Heart left ventricle (tissue), 13 donors: ENCODE measurements at regions not wholly inside any gene's neighbourhood (a gene's known extent, or its start where the extent isn't known, plus 50 kb on each side); places are given as distances from the start of the nearest gene placed in this dataset.

Source experiments
- CTCF ChIP-seq, 12 donors: fragments of 200-600 bp; sonication (generic) in 4 of 12; IDR thresholded peaks; one replicate each; pipeline versions ENCODE4 v1.5.0 to v1.8.0; 2018 to 2022; ENCODE audit warnings: antibody characterized with exemption in 12 of 12, mild to moderate bottlenecking in 5 of 12
- POLR2A ChIP-seq, 2 donors: fragments of 450-650 bp; IDR thresholded peaks; one replicate each; pipeline ENCODE4 v1.6.1; 2017; ENCODE audit warnings: antibody characterized with exemption in 2 of 2, mild to moderate bottlenecking in 2 of 2, moderate library complexity in 2 of 2
- donor health status: ischemic (EF 13 %, LVEDD 7.1; RV severe dilation, severe dysfunction).
- donor health status: DM: no; HTN: yes; CAD: no.
- donor health status: DM: no; HTN: no; CAD: no.
- donor health status: ischemic (EF 25% LVEDD 6.9; RV normal size, moderate dysfunction).
- donor health status: ischemic (EF 25% LVEDD 5.7; RV mildly dilated, moderate dysfunction).
- donor health status: ischemic (EF 35%, LVEDD 5.7; RV mildly dilated, moderate dysfunction).
- donor health status: nonischemic (EF 11% LVEDD 7.7; RV severe dilation, severe dysfunction).
- donor health status: DM: yes; HTN: yes; CAD: no.
- donor health status: PGD.
- donor health status: ischemic (EF 29% LVEDD 5.4; RV normal size, mild dysfunction).
- donor health status: nonischemic (EF 23%, LVEDD 6.1; RV moderate dilation, normal function).

- TF ChIP-seq POLR2A (IDR thresholded peaks at IDR 0.05) = no peak
- TF ChIP-seq CTCF (IDR thresholded peaks at IDR 0.05) = no peak
Observed at GRCh38 chr13:37181620-37182019, 76.2 kb upstream of the CSNK1A1L start.
